Progenitor cell of endocrine pancreas (in vitro differentiated cells): ENCODE measurements at regions not wholly inside any gene's neighbourhood (a gene's known extent, or its start where the extent isn't known, plus 50 kb on each side); places are given as distances from the start of the nearest gene placed in this dataset.
"Not testable (repeated sequence)": the region's sequence is repeated elsewhere in the genome, so short reads cannot be mapped to it uniquely, and the experiment has no call there.

Experiments used
- DNase-seq: peaks from one replicate; pipeline ENCODE4 v3.0.0; 2021; ENCODE audit warnings: low spot score; ENCODE audit not compliant: unreplicated experiment
- H3K27ac Mint-ChIP-seq: 2 replicates; pipeline ENCODE4 v1.8.0; 2021; ENCODE audit warnings: mild to moderate bottlenecking, moderate library complexity, mixed read lengths
- H3K27me3 Mint-ChIP-seq: 2 replicates; pipeline ENCODE4 v1.8.0; 2021; ENCODE audit warnings: mixed read lengths
- H3K36me3 Mint-ChIP-seq: 2 replicates; pipeline ENCODE4 v1.8.0; 2022; ENCODE audit warnings: mixed read lengths; ENCODE audit not compliant: insufficient read depth
- H3K4me1 Mint-ChIP-seq: 2 replicates; pipeline ENCODE4 v1.8.0; 2021; ENCODE audit warnings: low read depth, mixed read lengths
- H3K4me3 Mint-ChIP-seq: 2 replicates; pipeline ENCODE4 v1.8.0; 2021; ENCODE audit warnings: low read depth, mild to moderate bottlenecking, moderate library complexity, mixed read lengths
- H3K9me3 Mint-ChIP-seq: 2 replicates; pipeline ENCODE4 v1.8.0; 2021; ENCODE audit warnings: low read depth, mixed read lengths
- CTCF ChIP-seq: fragments of 200-600 bp; sonication (generic); IDR thresholded peaks from one replicate; pipeline ENCODE4 v1.5.0; 2021; ENCODE audit warnings: antibody characterized with exemption, mild to moderate bottlenecking; ENCODE audit not compliant: unreplicated experiment

DNA sequence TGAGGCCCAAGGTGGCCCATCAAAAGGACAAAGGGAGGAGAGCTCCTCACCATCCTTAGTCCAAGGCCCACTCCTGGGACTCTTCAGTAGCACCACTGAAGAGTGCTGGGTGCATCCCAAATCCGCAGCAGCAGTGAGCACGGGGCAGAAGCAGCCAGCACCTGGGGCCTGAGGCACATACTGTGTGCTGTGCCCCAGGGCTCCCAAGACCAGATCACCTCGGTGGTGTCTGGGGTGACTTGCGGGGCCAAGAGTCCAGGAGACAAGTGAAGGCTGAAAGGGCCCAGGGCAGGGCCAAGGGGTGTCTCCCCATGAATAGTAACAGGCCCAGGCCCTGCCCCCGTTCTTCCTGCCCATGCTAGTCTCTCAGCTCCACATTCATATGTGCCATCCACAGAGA lies 59.9 kb upstream of the INSIG1 start:
- no peak for DNase-seq
- H3K9me3 Mint-ChIP-seq = no peaks in the 10 kb centered on the region
- H3K4me3 Mint-ChIP-seq = no peak overlapping the region
- H3K4me1 Mint-ChIP-seq = peaks cover 15% of the 10 kb centered on the region
- H3K27me3 Mint-ChIP-seq = peaks cover 31% of the 10 kb centered on the region
- H3K36me3 Mint-ChIP-seq = no peaks in the 10 kb centered on the region
- TF ChIP-seq CTCF = no peak
- no peak overlapping the region for H3K27ac Mint-ChIP-seq

- H3K4me1 Mint-ChIP-seq, H3K27ac Mint-ChIP-seq, H3K9me3 Mint-ChIP-seq, H3K36me3 Mint-ChIP-seq, DNase-seq, H3K4me3 Mint-ChIP-seq: not testable (repeated sequence)
- H3K27me3 Mint-ChIP-seq = peaks cover 28% of the 10 kb centered on the region
Measured at GRCh38 chr7:155239431-155240087, 58.1 kb upstream of the INSIG1 start.

DNA sequence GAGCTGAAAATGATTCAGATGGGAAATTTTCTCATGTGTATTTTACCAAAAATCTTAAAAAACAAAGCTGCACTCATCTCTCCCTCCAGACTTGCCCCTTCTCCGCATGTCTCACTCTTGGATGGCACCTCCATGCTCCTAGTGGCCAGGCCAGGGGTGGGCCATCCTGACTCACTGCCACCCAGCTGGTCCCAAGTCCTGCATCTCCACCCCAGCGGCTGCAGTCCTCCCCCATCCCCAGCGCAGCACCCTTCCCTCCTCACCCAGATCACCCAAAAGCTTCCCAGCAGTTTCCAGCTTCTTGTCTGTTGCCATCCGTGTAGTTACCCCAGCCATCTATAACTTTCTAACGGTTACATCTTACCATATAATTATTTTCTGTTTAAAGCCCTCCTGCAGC lies 53.0 kb upstream of the INSIG1 start:
- Mint-ChIP-seq H3K27ac (no peak overlapping the region), H3K9me3 (no peaks in the 10 kb centered on the region), H3K36me3 (no peaks in the 10 kb centered on the region), H3K27me3 (peaks cover 43% of the 10 kb centered on the region), H3K4me1 (peaks cover 3% of the 10 kb centered on the region), H3K4me3 (no peak overlapping the region)
- DNase-seq = no peak
- no peak for TF ChIP-seq CTCF

GRCh38 chr7:155247479-155248365 lies 50.0 kb upstream of the INSIG1 start:
- DNase-seq = no peak
- no peak for TF ChIP-seq CTCF
- H3K27ac Mint-ChIP-seq = no peak overlapping the region
- H3K27me3 Mint-ChIP-seq = peaks cover 46% of the 10 kb centered on the region
- H3K4me1 Mint-ChIP-seq = no peaks in the 10 kb centered on the region
- H3K9me3 Mint-ChIP-seq = no peaks in the 10 kb centered on the region
- H3K36me3 Mint-ChIP-seq = no peaks in the 10 kb centered on the region
- H3K4me3 Mint-ChIP-seq = no peak overlapping the region
